Spleen (tissue), 7 donors: ENCODE measurements at regions not wholly inside any gene's neighbourhood (a gene's known extent, or its start where the extent isn't known, plus 50 kb on each side); places are given as distances from the start of the nearest gene placed in this dataset.

Source experiments
- POLR2A ChIP-seq, 3 donors: fragments of 450-650 bp; IDR thresholded peaks; one replicate each; pipeline ENCODE4 v1.5.1; 2017; ENCODE audit warnings: antibody characterized with exemption in 3 of 3, mild to moderate bottlenecking in 1 of 3
- TF ChIP-seq, protein P1 (sequence below), 11 experiments: fragments of 200-600 bp in 7 of 11; fragments of 450-650 bp in 4 of 11; sonication (generic) in 4 of 11; IDR thresholded peaks in 8 of 11; conservative IDR thresholded peaks in 3 of 11; 1 replicate in 7 of 11; 2 replicates in 4 of 11; pipeline versions ENCODE4 v1.4.0 to v1.8.0; 2016 to 2021; ENCODE audit warnings: antibody characterized with exemption in 11 of 11, inconsistent platforms in 4 of 11, mild to moderate bottlenecking in 1 of 11
- donor health status: DM: no; HTN: no; CAD: no; lungs with moderate emphysema.
- donor health status: DM: no; HTN: no; CAD: no.
- donor health status: DM: no; HTN: no; CAD: no.

DNA sequence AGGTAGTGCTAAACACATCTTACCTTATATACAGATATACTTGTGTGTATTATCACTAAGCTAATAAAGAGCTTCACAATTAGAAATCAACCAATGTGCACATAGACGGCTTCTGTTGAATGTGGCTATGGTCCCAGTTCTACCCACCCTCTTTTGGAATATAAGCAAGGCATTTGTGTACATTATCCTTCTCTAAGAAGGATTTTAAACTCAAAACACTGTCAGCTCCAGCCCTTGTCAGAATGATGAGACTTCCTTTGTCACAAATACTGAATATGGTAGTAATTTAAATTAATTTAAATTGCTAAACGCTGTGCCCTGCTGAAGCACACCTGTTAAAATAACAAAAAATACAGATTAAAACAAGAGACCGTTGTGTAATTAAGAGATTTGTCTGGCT is 107.9 kb upstream of the GRAMD2B start:
- TF ChIP-seq, protein P1, sequence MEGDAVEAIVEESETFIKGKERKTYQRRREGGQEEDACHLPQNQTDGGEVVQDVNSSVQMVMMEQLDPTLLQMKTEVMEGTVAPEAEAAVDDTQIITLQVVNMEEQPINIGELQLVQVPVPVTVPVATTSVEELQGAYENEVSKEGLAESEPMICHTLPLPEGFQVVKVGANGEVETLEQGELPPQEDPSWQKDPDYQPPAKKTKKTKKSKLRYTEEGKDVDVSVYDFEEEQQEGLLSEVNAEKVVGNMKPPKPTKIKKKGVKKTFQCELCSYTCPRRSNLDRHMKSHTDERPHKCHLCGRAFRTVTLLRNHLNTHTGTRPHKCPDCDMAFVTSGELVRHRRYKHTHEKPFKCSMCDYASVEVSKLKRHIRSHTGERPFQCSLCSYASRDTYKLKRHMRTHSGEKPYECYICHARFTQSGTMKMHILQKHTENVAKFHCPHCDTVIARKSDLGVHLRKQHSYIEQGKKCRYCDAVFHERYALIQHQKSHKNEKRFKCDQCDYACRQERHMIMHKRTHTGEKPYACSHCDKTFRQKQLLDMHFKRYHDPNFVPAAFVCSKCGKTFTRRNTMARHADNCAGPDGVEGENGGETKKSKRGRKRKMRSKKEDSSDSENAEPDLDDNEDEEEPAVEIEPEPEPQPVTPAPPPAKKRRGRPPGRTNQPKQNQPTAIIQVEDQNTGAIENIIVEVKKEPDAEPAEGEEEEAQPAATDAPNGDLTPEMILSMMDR (IDR thresholded peaks at IDR 0.05 in 8 of 11, conservative IDR thresholded peaks at IDR 0.05 in 3 of 11), result no peak
- TF ChIP-seq POLR2A (IDR thresholded peaks at IDR 0.05), result no peak
